Hematopoietic multipotent progenitor cell (in vitro differentiated cells): ENCODE measurements at regions not wholly inside any gene's neighbourhood (a gene's known extent, or its start where the extent isn't known, plus 50 kb on each side); places are given as distances from the start of the nearest gene placed in this dataset.
"Not testable (repeated sequence)": the region's sequence is repeated elsewhere in the genome, so short reads cannot be mapped to it uniquely, and the experiment has no call there.

ENCODE experiments used
- DNase-seq, 3 donors: peaks; one replicate each; pipeline ENCODE4 v3.0.0-alpha.2; 2011 to 2015; ENCODE audit warnings: low read depth in 2 of 3, low spot score in 2 of 3

DNA sequence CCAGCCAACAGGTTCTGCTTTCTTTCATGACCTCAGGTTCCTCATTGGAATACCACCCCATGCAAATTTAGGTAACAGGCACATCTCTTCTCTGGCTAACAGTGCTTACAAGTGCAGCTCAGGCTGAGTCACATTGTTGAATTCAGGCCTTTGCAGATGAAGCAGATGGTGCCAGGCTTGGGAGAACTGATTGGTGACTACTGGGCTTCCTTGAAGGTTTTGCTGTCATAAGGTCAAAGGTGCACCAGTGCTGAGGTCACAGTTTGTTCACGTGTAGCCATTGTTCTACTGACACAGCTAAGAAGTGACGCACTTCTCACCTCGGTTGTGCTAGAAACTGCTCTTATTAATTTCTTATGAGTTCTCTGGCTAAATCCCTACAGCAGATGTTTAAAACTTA lies 128.6 kb upstream of the BMPER start:
- DNase-seq: no peak

GRCh38 chr7:33778195-33778594 lies 127.1 kb upstream of the BMPER start:
- no peak for DNase-seq

- DNase-seq: no peak
These were observed 126.1 kb upstream of the BMPER start for GRCh38 chr7:33779216-33779615.

DNA sequence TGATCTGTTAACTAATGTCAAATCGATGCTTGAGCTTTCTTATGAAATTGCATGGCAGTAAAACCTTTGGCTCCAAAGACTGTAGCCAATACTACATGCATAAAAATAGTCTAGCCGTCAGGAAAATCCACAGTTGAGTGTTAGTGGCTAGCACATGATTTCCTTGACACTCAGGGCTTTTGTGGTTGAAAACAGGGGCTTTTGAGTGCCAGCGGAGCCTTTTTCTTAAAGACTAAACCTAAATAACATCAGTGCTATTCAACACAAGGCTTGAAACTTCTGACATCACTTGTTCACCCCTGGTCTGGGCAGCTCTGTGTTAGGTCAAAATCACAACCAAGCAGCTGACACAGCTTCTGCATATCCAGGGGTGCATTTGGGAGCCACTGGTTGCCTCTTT lies 124.2 kb upstream of the BMPER start:
- no peak for DNase-seq

GRCh38 chr7:33781796-33782195 lies 123.5 kb upstream of the BMPER start:
- no peak for DNase-seq

DNA sequence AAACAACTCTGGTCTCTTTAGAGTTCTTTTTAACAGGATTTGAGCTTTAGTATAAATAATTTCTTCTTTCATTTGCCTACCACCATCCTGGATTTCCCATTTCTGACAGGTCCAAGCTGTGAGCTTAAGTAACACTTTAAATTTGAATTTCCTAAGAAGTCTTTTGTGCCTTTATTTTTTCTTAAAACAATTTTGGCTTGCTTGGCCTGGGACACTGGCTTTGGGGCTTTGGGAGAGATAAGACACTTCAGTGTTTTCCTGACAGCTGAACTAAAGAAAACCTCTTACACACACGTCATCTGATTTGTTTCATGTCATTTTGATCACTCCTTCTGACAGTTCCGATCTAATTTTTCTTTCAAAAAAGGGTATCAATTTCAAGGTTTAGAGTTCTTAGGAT lies 121.3 kb upstream of the BMPER start:
- DNase-seq: no peak

GRCh38 chr7:33788531-33788930 lies 116.8 kb upstream of the BMPER start:
- no peak for DNase-seq

DNA sequence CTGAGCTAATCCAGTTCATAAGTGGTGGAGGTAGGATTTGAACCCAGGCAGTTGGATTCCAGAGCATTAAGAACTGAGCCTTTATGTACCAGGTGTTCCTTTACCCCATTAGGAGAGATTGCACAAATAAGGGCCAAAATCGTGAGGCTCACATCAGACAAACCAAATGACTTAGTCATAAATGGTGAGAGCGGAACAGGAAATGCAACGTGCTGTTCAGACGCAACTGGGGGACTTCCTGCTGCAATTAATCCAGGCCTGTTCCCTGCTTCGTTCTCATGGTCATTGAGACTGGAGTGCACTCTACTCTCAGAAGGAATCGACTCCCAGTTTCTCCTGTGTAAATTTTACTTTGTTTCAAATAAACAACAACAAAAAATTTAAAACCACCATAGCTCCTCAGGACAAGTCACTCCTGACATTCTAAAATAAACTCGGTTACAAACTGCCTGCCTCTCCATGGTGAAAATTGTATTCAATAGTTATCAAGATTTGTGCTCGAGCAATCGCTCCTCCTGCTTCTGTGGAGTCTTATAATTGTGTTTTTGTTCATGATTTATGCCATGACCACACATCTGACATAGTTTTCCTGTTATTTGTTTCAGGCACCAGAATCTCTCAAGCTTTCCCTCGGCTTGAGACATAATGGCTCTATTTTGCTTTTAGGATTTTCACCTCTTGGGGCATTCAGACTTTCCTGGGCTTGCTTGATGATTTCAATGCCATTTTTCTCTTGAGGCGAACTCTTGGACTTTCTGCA lies 115.3 kb upstream of the BMPER start:
- DNase-seq: peak in 2 of 3 donors; percentile 46 to 65

- DNase-seq: no peak
These were observed 114.6 kb upstream of the BMPER start for GRCh38 chr7:33790746-33791145.

DNA sequence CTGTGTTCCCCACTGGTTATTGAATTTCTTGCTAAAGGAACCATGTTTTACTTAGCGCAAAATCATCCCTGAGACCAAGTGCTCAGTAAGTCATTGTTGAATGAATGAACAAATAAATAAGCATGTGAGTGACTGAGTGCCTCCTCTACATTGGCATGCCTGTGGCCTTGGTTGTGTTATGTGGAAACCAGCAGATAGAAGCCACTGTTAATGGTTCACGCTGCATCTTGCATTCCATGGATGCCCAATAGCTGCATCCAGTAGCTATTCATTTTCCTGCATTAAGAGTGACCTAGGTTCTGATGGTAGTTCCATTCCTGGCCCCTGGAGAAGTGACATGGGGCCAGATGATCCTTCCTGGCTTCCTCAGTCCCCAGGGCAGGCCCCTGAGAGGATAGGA lies 113.3 kb upstream of the BMPER start:
- no peak for DNase-seq

DNA sequence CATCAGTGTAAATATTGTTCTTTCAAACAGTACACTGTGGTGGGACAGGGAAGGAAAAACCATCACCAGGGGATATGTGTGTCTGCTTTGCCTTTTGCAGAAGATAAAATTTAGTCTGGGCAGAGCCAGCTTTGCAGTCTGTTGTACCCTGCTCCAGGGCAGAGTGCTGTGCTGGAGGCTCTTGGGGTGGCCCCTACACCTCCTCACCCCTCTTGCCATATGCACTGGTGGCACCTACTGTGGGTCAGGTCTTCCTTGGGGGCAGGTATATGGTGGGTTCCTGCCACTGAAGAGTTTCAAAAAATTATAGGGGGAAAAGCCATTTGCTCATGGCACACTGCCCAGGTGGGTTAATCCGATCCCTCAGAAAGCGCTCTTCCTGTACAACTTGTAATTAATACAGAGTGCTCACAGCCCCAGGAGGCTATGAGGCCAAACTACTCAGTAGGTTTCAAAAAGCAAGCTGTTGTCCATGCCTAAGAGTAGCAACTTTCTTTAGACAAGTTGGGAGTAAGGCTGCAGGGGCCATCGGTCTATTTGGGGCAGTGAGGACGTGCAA lies 112.7 kb upstream of the BMPER start:
- no peak for DNase-seq

DNA sequence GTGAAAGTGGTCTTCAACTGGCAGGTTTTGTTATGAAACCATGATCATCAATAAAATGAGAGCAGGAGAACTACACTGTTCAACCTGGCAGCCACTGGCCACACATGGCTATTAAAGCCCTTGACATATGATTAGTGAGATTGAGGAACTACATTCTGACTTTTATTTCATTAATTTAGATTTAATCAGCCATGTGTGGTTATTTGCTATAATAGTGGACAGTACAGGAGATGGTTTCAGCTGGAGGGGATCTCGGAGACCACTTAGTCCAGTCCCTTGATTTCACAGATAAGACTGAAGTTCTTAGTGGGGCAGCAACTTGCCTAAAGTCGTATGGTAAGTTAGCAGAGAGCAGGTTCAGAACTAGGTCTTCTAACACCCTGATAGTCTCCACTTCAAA lies 111.7 kb upstream of the BMPER start:
- no peak for DNase-seq

DNA sequence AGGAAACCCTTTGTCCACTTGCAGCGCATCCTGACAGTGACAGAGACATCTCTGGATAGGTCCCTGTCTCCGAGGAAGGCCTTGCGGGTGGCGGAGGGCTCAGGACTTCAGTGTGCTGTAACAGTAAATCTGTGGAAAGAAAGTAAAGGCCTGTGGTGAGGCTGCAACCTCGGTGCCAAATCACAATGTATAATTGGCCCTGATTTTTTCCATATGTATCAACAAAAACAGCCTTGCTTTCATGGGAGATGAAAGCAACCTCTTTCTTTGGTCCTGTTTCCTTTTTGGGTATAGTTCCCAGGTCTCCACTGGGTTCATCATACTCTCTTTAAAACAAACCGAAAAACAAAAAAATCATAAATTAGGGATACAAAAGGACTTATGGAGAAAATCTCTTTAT lies 110.9 kb upstream of the BMPER start:
- DNase-seq: no peak

DNA sequence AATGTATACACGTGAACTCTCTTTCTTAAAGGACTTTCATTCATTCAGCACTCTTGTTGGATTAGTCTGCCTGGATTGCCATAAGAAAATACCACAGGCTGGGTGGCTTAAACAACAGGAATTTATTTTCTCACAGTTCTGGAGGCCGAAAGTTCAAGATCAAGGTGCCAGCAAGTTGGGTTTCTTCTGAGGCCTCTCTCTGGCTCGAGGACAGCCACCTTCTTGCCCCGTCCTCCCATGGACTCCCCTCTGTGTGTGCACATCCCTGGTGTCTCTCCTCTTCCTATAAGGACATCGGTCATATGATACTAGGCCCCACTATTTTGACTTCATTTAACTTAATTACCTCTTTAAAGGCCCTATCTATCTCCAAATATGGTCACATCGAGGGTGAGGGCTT lies 110.4 kb upstream of the BMPER start:
- no peak for DNase-seq

- DNase-seq: no peak
These were observed 108.8 kb upstream of the BMPER start for GRCh38 chr7:33796538-33796937.

DNA sequence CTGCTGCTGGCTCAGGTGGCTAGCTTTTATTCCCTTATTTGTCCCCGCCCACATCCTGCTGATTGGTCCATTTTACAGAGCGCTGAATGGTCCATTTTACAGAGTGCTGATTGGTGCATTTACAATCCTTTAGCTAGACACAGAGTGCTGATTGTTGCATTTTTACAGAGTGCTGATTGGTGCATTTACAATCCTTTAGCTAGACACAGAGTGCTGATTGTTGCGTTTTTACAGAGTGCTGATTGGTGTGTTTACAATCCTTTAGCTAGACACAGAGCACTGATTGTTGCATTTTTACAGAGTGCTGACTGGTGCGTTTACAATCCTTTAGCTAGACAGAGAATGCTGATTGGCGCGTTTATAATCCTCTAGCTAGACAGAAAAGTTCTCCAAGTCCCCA lies 107.8 kb upstream of the BMPER start:
- DNase-seq: not testable (repeated sequence)

DNA sequence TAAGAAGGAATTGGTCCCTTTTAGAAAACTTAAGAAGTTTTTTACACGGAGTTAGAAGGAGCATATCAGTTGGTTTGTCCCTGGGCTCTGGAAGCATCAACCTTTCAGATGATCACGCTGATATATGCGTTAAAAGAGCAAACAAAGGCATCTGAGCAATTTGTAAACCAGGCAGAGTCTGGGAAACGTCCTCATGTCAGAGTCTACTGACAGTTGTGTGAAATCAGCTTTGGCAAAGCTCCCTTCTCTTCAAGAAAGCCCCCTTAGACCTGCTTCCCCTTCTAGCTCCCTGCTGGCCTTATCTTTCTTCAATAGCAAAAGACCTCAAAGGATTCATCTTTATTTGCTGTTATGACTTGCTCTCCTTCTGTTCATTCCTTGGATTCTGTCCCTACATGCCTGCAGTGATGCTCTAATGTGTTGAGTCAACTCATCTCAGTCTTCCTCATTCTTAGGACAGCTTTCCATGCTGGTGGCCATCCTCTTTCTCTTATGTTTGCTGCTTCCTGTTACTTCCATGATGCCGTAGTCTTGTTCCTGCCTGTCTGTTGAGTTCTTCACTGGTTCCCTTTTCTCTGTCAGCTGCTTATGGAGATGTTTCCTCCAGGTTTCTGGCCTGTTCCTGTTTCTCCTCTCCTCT lies 106.5 kb upstream of the BMPER start:
- DNase-seq: no peak

- no peak for DNase-seq
These were observed 105.6 kb upstream of the BMPER start for GRCh38 chr7:33799766-33800165.

DNA sequence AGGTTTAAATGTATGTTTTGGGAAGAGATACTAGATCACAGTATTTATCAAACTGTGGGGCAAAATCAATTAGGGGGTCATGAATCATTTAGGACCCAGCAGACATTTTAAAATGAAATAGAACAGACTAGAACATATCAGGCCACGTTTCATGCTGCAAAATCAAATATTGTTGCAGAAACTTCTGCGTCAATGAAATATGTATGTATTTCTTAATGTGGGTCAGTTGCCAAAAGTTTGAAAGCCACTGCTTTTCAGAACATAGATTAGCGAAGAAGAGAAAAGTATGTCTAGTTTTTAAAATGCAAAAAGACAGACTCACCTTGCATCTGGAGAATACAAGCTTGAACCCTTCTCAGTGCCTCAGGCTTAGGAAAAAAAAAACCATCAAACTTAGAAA lies 102.7 kb upstream of the BMPER start:
- DNase-seq: no peak

DNA sequence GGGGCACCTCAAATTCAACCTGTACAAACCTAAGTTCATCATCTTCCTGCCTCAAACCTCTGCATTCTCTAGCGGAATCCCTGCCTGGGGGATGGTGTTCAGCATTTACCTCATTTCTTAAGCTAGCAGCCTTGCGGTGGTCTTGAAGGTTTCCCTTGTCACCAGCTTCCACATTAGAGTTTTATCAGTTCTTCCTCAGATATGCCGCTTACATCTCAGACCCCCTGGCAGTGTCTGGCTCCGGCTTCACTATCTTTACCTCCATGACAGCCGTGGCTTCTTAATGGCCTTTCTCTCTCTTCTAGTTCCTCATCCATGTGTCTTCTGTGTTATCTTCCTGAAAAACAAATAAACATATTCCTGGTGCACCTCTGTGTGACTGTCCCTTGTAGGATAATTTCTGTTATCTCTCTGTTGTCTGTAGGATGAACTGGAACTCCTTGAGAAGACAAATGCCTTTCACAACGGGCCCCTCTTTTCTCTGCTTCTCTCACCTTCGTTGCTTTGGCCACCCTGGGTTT lies 101.1 kb upstream of the BMPER start:
- peak in 1 of 3 donors; percentile 35 for DNase-seq

DNA sequence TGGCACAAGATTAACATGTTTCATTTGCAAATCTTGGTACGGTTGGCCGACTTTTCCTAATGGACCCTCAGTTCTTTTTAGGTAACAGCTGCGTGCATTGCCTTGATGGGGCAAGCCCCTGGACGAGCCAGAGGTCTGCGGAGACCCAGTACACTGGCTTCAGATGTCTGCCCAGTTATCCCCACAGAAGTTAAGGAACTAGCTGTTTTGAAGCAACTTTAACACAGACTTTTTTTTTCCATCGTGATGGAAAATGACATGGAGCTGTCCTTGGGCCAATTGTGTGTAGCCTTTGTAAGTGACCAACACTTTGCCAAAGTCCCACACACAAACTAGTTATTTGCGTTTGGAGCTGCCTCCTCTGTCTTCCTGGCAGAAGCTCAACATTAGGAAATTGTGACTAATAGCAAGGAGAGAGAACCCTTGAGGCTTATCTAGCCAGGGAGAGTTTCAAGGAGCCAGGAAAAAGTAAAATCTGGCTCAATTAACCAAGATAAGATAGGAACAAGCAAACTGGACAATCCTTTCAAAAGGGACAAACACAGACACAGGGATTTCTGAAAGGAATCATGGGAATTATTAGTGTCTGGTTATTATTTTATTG lies 99.6 kb upstream of the BMPER start:
- no peak for DNase-seq
